Muscle layer of duodenum (tissue), 2 donors: ENCODE measurements at regions not wholly inside any gene's neighbourhood (a gene's known extent, or its start where the extent isn't known, plus 50 kb on each side); places are given as distances from the start of the nearest gene placed in this dataset.

ENCODE experiments used
- H3K27ac ChIP-seq: one replicate; pipeline ENCODE4 v1.7.0; 2013; ENCODE audit warnings: mild to moderate bottlenecking, low read length
- H3K27me3 ChIP-seq: one replicate; pipeline ENCODE4 v1.7.0; 2013; ENCODE audit warnings: low read depth, mild to moderate bottlenecking, control low read depth, low read length
- H3K36me3 ChIP-seq, 2 donors: one replicate each; pipeline ENCODE4 v1.7.0; 2013; ENCODE audit warnings: low read length in 2 of 2, control low read depth in 1 of 2, mild to moderate bottlenecking in 1 of 2; ENCODE audit not compliant: insufficient read depth in 2 of 2, control insufficient read depth in 1 of 2
- H3K4me1 ChIP-seq, 2 donors: one replicate each; pipeline ENCODE4 v1.7.0; 2013; ENCODE audit warnings: low read length in 2 of 2, mild to moderate bottlenecking in 2 of 2, control low read depth in 1 of 2, moderate library complexity in 1 of 2; ENCODE audit not compliant: insufficient read depth in 2 of 2, control insufficient read depth in 1 of 2
- H3K4me3 ChIP-seq, 2 donors: one replicate each; pipeline ENCODE4 v1.7.0; 2013; ENCODE audit warnings: low read length in 2 of 2, low read depth in 1 of 2, mild to moderate bottlenecking in 1 of 2
- H3K9me3 ChIP-seq, 2 donors: one replicate each; pipeline ENCODE4 v1.7.0; 2013; ENCODE audit warnings: low read length in 2 of 2, control low read depth in 1 of 2, mild to moderate bottlenecking in 1 of 2; ENCODE audit not compliant: control insufficient read depth in 1 of 2
- donor health status: healthy.

DNA sequence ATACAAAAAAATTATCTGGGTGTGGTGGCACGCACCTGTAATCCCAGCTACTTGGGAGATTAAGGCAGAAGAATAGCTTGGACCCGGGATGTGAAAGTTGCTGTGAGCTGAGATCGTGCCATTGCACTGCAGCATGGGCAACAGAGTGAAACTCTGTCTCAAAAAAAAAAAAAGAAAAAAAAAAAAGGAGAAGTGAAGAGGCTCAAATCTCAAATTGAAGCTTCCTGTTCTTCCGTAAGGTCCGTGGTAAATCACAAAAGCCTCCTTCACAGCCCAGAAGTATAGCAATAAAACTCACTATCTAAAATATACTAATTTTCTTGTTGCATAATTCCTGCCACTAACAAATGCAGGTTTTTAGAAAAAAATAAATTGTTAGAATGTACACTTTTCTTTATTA lies 498.2 kb upstream of the BRINP3 start:
- H3K4me1 ChIP-seq: no peaks in the 10 kb centered on the region

GRCh38 chr1:191002768-191003167 lies 525.1 kb upstream of the BRINP3 start:
- no peaks in the 10 kb centered on the region for H3K4me1 ChIP-seq
- H3K4me3 ChIP-seq: no peak overlapping the region
- H3K27me3 ChIP-seq: no peaks in the 10 kb centered on the region
- no peaks in the 10 kb centered on the region for H3K36me3 ChIP-seq
- H3K9me3 ChIP-seq: no peaks in the 10 kb centered on the region
- H3K27ac ChIP-seq: no peak overlapping the region

More for the DNA sequence above, 498.2 kb upstream of the BRINP3 start:
- no peak overlapping the region for H3K27ac ChIP-seq
- no peaks in the 10 kb centered on the region for H3K36me3 ChIP-seq
- H3K9me3 ChIP-seq: no peaks in the 10 kb centered on the region
- no peaks in the 10 kb centered on the region for H3K27me3 ChIP-seq
- no peak overlapping the region for H3K4me3 ChIP-seq

- Histone ChIP-seq H3K4me3 (no peak overlapping the region), H3K9me3 (no peaks in the 10 kb centered on the region)
These were observed 539.1 kb upstream of the BRINP3 start for GRCh38 chr1:191016765-191017164.

GRCh38 chr1:191022856-191023255 lies 545.2 kb upstream of the BRINP3 start:
- Histone ChIP-seq H3K9me3 (no peaks in the 10 kb centered on the region), H3K27me3 (no peaks in the 10 kb centered on the region), H3K4me1 (no peaks in the 10 kb centered on the region), H3K4me3 (no peak overlapping the region), H3K36me3 (no peaks in the 10 kb centered on the region), H3K27ac (no peak overlapping the region)

More at GRCh38 chr1:191016765-191017164, 539.1 kb upstream of the BRINP3 start:
- no peaks in the 10 kb centered on the region for H3K4me1 ChIP-seq
- no peak overlapping the region for H3K27ac ChIP-seq
- H3K27me3 ChIP-seq: no peaks in the 10 kb centered on the region
- H3K36me3 ChIP-seq: no peaks in the 10 kb centered on the region

GRCh38 chr1:191025896-191026642 lies 548.4 kb upstream of the BRINP3 start:
- H3K36me3 ChIP-seq: no peaks in the 10 kb centered on the region
- peaks cover 0 to 5% of the 10 kb centered on the region in 2 donors for H3K9me3 ChIP-seq
- no peak overlapping the region for H3K4me3 ChIP-seq
- no peaks in the 10 kb centered on the region for H3K27me3 ChIP-seq
- no peak overlapping the region for H3K27ac ChIP-seq
- no peaks in the 10 kb centered on the region for H3K4me1 ChIP-seq

DNA sequence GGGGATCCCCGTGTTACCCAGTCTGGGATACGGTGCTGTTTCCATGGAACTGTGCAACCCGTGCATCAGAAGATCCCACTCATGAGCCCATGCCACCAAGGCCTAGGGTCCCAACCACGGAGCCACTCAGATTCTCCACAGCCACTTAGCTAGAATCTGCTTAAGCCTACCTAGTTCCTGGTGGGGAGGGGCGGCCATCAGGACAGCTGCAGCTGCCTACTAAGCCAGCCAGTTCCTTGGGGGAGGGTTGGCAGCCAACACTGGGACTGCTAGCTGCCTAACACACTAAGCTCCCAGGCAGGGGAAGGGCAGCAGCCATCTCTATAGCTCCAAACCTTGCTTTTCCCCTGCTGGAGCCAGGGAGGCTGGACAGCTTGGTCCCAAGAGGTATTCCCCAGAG lies 549.2 kb upstream of the BRINP3 start:
- peaks cover 0 to 5% of the 10 kb centered on the region in 2 donors for H3K9me3 ChIP-seq
- no peaks in the 10 kb centered on the region for H3K36me3 ChIP-seq
- H3K27ac ChIP-seq: no peak overlapping the region
- H3K4me3 ChIP-seq: no peak overlapping the region
- no peaks in the 10 kb centered on the region for H3K27me3 ChIP-seq
- no peaks in the 10 kb centered on the region for H3K4me1 ChIP-seq

DNA sequence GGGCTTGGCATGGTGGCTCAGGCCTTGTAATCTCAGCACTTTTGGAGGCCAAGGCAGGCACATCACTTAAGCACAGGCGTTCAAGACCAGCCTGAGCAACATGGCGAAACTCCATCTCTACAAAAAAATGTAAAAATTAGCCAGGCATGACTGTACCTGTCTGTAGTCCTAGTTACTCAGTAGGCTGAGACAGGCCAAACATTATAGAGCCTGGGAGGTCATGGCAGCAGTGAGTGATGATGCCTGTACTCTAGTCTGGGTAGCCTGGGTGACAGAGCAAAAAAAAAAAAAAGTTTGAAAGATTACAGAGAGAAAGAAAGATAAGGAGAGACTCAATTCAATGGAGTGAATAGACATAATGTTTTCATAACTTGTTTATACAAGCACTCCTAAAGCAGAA lies 556.5 kb upstream of the BRINP3 start:
- Histone ChIP-seq H3K4me3 (no peak overlapping the region), H3K9me3 (peaks cover 0 to 9% of the 10 kb centered on the region in 2 donors), H3K27ac (no peak overlapping the region), H3K36me3 (no peaks in the 10 kb centered on the region), H3K4me1 (no peaks in the 10 kb centered on the region), H3K27me3 (no peaks in the 10 kb centered on the region)

GRCh38 chr1:191043066-191043465 lies 565.4 kb upstream of the BRINP3 start:
- H3K36me3 ChIP-seq: no peaks in the 10 kb centered on the region
- H3K9me3 ChIP-seq: no peaks in the 10 kb centered on the region
- no peak overlapping the region for H3K27ac ChIP-seq
- no peak overlapping the region for H3K4me3 ChIP-seq
- H3K4me1 ChIP-seq: no peaks in the 10 kb centered on the region
- no peaks in the 10 kb centered on the region for H3K27me3 ChIP-seq

- Histone ChIP-seq H3K4me3 (no peak overlapping the region), H3K27ac (no peak overlapping the region), H3K27me3 (no peaks in the 10 kb centered on the region), H3K36me3 (no peaks in the 10 kb centered on the region), H3K9me3 (no peaks in the 10 kb centered on the region), H3K4me1 (no peaks in the 10 kb centered on the region)
These were observed 572.1 kb upstream of the BRINP3 start for GRCh38 chr1:191049781-191050180.

DNA sequence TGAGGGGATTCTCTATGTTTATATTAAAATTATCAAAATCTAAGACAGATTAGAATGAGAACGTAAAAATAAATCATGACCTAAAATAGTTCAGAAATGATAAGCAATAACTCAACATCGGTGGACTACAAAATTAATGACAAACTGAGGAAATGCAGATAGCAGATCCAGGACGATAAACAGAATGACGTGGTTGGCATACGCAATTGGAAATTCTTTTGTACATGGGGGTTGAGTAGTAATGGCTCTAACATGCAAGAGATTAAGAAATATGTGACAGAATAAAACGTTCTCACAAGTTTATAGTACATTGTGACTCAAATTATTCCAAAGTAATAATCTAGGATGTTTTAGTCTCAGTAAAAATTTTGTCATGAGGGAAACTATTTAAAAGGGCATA lies 575.2 kb upstream of the BRINP3 start:
- Histone ChIP-seq H3K36me3 (no peaks in the 10 kb centered on the region), H3K27ac (no peak overlapping the region), H3K4me1 (no peaks in the 10 kb centered on the region), H3K9me3 (no peaks in the 10 kb centered on the region), H3K27me3 (no peaks in the 10 kb centered on the region), H3K4me3 (no peak overlapping the region)

- H3K27ac ChIP-seq: no peak overlapping the region
- H3K4me3 ChIP-seq: no peak overlapping the region
- H3K9me3 ChIP-seq: no peaks in the 10 kb centered on the region
- no peaks in the 10 kb centered on the region for H3K4me1 ChIP-seq
- H3K36me3 ChIP-seq: no peaks in the 10 kb centered on the region
- H3K27me3 ChIP-seq: no peaks in the 10 kb centered on the region
These were observed 587.7 kb upstream of the BRINP3 start for GRCh38 chr1:191065346-191065745.

DNA sequence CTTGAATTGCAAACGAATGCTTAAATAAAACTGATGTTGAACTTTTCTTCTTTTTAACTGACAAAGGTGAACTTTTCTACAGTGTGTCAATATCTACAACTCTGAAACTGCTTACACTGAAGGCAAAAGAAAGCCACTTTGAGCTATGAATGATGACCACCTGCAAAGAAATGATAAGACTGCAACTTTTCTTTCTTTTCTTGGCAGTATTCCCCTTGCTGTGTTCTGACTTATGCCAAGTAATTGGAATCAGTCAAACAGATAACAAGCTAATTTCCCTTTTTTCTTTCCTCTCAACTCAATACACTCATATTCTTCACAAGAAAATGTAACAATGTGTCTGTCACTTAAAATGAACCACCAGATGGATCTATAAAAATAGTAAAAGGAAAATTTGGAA lies 588.1 kb upstream of the BRINP3 start:
- Histone ChIP-seq H3K4me1 (no peaks in the 10 kb centered on the region), H3K27me3 (no peaks in the 10 kb centered on the region), H3K36me3 (no peaks in the 10 kb centered on the region), H3K27ac (no peak overlapping the region), H3K4me3 (no peak overlapping the region), H3K9me3 (no peaks in the 10 kb centered on the region)
